ENCODE measurements at regions not wholly inside any gene's neighbourhood (a gene's known extent, or its start where the extent isn't known, plus 50 kb on each side); places are given as distances from the start of the nearest gene placed in this dataset.
A peak's percentile ranks its signal among the peaks of the same experiment; 100 is the strongest.

GRCh38 chr2:160862226-160862625 lies 298.0 kb upstream of the TANK start:
- DNase-seq (ENCODE audit: low read depth): no peak
- no peak for TF ChIP-seq CTCF (IDR thresholded peaks at IDR 0.05; ENCODE audit: insufficient read depth, low read depth, low read length)
- H3K4me3 ChIP-seq (ENCODE audit: low read depth, low read length): no peak overlapping the region

- DNase-seq (ENCODE audit: low read depth): peak; percentile 16
- TF ChIP-seq CTCF (IDR thresholded peaks at IDR 0.05; ENCODE audit: insufficient read depth, low read depth, low read length): no peak
- no peak overlapping the region for H3K4me3 ChIP-seq (ENCODE audit: low read depth, low read length)
Observed at GRCh38 chr2:160868891-160869290, 291.3 kb upstream of the TANK start.

- H3K4me3 ChIP-seq (ENCODE audit: low read depth, low read length): no peak overlapping the region
- TF ChIP-seq CTCF (IDR thresholded peaks at IDR 0.05; ENCODE audit: insufficient read depth, low read depth, low read length): no peak
- peak; percentile 71 for DNase-seq (ENCODE audit: low read depth)
Observed at GRCh38 chr2:160869411-160869810, 290.8 kb upstream of the TANK start.

- peak; percentile 56 for DNase-seq (ENCODE audit: low read depth)
- TF ChIP-seq CTCF (IDR thresholded peaks at IDR 0.05; ENCODE audit: insufficient read depth, low read depth, low read length): no peak
- H3K4me3 ChIP-seq (ENCODE audit: low read depth, low read length): no peak overlapping the region
Observed at GRCh38 chr2:160870729-160871465, 289.3 kb upstream of the TANK start.

- TF ChIP-seq CTCF (IDR thresholded peaks at IDR 0.05; ENCODE audit: insufficient read depth, low read depth, low read length): no peak
- no peak for DNase-seq (ENCODE audit: low read depth)
- no peak overlapping the region for H3K4me3 ChIP-seq (ENCODE audit: low read depth, low read length)
Observed at GRCh38 chr2:160871953-160872352, 288.3 kb upstream of the TANK start.

GRCh38 chr2:160876029-160876428 lies 284.2 kb upstream of the TANK start:
- no peak for TF ChIP-seq CTCF (IDR thresholded peaks at IDR 0.05; ENCODE audit: insufficient read depth, low read depth, low read length)
- no peak overlapping the region for H3K4me3 ChIP-seq (ENCODE audit: low read depth, low read length)
- peak; percentile 9 for DNase-seq (ENCODE audit: low read depth)

GRCh38 chr2:160876765-160877164 lies 283.5 kb upstream of the TANK start:
- no peak for TF ChIP-seq CTCF (IDR thresholded peaks at IDR 0.05; ENCODE audit: insufficient read depth, low read depth, low read length)
- no peak for DNase-seq (ENCODE audit: low read depth)

More at GRCh38 chr2:160876765-160877164, 283.5 kb upstream of the TANK start:
- H3K4me3 ChIP-seq (ENCODE audit: low read depth, low read length): no peak overlapping the region
